ENCODE measurements at regions not wholly inside any gene's neighbourhood (a gene's known extent, or its start where the extent isn't known, plus 50 kb on each side); places are given as distances from the start of the nearest gene placed in this dataset.
"Not testable (repeated sequence)": the region's sequence is repeated elsewhere in the genome, so short reads cannot be mapped to it uniquely, and the experiment has no call there.

DNA sequence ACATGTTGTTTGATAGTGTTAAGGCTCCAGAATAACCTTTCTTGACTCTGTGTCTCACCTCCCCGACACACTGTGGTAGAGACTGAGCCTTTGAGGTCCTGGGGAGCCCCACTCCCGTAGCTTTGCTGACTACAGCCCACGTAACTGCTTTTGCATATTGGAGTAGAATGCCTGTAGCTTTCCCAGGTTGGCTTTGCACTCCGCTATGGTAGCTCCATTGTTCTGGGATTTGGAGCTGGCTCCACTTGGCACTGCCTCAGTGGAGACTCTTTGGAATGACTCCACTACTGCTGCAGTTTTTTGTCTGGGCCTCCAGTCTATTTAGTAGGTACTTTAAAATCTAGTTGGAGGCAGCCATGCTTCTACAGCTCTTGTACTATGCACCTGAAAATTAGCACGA, 56.2 kb upstream of the ANXA1 start:
- no peak for DNase-seq

DNA sequence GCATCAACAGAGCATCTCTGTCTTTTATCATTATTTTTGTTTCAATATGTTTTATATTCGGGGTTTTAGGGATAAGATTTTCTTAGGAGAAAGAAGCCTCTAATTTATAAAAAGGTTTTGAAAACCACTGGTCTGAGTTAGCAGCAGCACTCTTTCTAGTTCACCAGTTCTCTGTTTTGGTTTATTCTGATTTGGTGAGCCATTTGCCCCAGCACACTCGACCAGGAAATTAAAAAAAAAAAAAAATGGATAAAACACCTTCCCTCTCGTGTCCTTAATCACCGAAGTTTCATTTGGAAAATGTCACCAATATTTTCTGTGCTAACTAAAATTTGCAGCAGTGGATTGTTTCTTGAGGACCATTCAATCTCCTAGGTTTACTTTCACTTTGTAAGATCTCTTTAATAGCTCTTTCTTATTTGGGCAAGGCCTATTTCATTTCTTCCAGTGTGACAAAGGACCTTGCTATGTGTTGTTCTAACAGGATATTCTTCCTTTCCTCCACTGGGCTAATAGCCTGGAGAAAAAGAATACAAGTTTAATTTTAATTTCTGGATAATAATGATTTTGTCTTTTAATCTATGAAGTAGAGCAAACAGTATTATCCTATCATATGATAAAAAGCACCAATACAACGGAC, 57.8 kb upstream of the ANXA1 start:
- no peak for DNase-seq

DNA sequence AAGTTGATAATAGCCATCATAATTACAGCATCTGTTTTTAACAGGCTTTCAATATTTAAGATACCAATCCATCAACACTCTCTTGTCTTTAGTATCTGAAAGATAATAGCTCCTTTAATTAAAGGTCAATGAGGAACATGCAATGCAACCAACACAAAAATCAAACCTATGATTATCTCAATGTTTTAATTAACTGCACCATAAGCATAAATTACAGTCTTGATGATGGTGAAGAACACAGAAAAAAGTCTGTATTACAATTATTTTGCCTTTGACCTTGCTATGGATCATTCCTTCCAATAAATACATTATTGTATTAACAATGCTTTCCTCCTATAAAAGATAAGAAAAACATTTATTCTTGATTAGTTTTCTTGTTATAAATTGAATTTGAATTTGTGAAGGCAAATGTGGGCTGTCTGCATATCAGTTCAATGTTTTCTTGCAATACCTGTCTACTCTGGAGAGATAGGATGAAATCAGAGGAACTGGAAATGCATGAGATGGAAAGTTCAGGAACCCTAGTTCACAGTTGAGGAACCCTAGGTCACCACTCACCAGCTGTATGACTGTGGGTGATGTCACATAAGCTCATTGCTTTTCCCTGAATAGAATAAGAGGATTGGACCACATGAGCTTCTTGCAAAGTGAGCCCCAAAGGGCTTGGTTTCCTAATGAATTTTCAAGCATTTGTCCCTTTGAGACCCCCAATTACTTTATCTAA, 58.5 kb upstream of the ANXA1 start:
- DNase-seq = no peak

DNA sequence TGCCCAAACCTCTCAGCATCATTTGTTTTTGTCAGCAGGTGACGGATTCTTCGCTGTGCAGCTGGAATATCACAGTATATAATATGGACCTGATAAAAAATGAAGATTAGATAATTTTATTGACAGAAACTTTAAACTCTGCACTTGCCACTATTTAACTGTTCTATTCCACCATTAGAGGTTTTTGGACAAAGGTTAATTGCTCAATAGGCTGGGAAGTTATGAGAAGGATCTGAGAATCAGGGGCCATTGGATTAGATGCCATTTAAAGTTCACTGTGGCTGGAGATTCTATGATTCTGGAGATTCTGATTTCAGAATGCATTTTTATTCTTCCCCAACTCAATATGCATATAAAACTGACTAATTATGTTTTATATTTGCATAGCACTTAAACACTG, 59.8 kb upstream of the ANXA1 start:
- DNase-seq = no peak

DNA sequence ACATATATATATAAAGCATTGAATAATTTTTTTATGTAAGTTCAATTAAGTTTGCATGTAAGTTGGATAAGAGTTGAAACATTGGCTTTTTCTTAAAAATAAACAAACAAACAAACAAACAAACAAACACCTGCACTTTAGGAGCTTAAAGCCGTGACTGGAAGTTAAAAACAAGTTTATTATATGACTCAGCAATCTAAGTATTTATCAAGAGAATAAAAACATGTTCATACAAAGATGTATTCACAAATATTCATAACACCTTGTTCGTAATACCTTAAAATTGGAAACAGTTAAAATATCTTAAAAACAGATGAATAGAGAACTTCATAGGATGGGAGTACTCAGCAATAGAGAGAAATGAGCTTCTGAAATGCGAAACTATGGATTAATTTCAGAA, 61.5 kb upstream of the ANXA1 start:
- no peak for DNase-seq

DNA sequence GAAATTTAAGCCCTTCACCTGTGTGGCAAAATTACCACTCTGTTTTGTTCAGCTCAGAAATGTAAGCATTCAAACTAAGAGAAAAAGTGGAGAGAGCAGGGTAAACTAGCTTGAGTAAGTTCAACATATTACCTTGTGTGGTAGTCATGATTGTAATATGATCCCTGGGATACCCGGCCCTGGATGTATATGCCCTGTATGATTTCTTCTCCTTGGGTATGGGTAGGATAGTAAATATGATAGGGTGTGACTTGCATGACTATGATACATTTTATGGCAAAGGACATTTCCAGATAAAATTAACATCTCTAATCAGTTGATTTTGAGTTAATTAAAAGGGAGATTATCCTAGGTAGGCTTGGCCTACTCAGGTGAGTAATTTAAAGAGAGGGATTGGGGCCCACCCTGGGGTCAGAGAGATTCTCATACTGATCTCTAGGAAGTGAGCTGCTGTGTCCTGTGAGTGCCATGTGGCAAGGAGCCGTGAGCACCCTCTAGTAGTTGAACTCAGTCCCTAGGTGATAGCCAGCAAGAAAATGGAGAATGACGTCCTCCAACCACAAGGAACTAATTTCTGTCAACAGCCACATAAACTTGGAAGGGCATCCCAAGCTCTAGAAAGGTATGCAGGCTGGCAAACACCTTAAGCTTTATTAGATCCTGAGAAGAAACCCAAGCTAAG, 62.2 kb upstream of the ANXA1 start:
- no peak for DNase-seq

DNA sequence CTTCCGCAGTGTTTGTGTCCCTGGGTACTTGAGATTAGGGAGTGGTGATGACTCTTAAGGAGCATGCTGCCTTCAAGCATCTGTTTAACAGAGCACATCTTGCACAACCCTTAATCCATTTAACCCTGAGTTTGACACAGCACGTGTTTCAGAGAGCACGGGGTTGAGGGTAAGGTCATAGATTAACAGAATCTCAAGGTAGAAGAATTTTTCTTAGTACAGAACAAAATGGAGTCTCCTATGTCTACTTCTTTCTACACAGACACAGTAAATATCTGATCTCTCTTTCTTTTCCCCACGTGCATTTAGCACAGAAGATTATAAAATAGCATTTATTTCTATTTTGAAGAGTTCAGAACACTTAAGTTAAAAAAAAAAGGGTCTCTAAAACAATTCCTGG, 63.8 kb upstream of the ANXA1 start:
- not testable (repeated sequence) for DNase-seq

DNA sequence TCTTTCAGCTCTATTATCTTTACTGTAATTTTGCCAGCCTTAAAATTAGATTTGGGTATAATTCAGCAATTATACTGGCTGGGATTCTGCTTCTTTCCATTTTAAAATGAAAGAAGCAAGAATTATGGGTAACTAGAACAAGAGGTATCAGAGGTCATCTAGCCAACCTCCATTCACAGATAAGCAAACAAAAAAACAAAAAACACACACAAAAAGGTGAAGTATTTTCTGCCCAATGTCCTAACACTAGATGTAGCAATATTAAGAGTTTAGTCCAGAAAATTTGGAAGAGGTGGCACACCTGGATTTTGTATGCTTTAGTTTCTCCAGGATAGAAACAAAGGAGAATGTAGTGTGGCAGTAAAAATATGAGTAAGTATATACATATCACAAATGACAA, 68.1 kb upstream of the ANXA1 start:
- DNase-seq = no peak

DNA sequence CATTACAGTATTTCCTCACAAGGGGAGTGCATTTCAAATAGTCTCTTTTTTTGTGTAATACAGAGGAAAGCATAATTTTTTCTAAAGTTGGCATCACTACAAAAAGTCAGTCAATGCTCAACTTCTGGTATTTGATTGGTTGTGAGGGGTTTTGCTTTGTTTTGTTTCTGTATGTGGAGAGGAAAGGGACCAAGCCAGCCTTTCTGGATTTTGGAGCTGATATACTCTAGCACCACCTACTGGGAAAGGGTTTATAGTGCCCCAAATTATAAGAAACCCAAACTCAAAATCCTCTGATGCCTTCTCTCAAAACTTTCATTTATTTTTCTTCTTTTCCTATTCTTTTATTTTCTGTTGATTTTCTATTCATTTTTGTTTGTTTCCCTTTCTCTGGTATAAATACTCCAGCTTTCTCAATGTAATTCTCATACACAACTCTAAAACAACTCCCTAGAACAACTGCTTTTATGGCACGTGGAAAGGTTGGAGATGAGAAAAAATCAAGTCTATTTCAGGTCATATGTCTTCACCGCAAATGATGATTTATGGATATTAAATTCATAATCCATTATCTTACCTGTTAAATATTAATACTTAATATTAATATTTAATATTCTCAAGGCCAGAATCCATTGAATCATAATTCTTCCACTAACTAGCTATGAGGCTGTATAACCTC, 69.5 kb upstream of the ANXA1 start:
- DNase-seq = no peak

DNA sequence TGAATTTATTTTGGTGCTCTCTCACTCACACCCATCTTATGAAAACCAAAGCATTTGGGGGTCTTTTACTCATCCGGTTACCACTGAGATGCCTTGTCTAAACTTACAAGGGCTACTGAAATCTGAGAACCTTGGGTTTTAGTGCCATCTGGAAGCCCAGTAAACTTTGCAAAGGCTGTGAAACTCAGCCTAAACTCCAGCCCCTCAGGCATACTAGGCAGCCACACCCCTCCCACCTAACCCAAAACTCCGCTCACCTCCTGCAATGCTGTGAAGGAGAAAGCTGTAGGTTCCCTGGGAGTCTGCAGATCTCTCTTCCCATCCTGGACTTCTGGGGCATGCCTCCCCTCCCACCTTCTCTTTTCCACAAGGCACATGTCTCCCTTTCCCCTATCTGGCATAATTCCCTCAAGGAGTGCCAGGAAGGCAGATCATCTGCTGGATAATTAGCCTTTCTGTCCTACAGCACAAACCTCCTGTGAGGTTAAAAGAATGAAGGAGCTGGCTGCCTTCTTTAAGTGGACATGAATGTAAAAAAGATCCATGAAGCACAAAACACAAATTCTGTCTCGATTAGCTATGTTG, 71.5 kb upstream of the ANXA1 start:
- no peak for DNase-seq

DNA sequence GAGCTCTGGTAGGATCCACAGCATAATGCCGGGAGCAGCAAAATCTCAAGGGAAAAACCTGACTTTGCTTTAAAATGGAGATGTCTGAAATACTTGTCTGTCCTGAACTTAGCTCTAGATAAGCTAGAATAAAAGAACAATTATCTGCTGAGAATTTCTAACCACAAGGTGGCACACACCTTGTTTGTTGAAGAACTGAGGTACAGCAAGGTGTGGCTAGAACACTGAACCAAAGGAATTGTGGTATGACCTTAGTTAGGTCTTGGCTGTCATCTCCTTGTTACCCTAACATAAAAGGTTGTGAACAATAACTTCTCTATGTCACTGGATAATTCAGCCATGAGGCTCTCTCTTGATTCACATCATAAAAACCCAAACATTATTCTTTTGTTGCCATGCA, 72.3 kb upstream of the ANXA1 start:
- DNase-seq = no peak

DNA sequence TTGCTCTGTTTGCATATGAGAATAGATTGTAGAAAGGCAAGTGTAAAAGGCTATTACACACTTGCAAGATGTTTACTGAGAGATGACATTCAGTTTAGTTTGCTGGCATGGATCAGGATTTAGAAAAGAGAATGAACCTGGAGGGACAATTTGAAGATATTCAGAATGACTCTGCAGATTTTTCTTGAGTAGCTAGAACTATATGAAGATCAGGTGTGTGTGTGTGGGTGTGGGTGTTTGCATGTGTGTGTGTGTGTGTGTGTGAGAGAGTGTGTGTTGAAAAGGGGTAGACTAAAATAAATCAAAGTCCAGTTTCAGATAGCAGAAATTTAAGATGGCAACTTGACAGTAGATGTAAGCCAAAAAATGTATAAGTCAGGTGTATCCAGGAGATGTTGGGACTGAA, 74.0 kb upstream of the ANXA1 start:
- DNase-seq = no peak

DNA sequence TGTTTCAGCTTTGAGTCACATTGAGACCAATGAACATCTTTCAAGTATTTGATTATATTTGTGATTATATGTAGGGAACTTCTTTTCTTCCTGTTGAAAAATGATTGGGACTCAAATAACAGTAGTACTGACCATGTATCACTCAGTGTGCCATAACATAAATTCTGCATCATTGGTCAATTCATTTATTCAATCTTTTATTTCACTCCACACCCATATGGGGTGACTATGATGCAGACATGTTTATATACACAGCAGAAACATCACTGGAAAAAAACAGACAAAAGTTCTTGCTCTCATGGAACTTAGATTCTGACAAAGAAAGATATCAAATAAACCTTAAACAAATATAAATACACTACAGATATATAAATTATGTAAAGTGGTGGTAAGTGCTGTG, 74.7 kb upstream of the ANXA1 start:
- DNase-seq = no peak

DNA sequence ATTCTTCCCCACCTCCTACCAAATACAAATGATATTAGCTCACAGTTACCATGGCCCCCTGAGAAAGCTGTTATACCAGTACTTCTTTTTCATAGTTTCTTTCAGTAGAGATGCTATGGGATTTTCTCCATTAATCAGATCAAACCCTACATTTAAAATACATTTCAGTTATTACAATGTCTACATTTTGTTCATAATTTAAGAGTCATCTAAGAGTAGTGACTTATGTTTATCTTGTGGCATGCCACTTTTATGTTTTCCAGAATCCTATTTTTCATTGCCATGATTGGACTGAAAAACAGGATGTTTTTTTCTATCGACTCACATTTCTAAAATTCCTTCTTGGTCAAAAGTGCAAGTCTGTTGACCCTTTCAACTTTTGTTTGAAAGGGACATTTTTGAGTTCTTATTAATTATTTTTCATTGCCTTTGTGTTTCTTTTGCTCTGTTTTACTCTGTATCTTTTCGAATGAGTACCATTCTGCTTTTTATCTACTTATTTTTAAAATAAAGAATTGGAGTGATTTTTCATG, 77.4 kb upstream of the ANXA1 start:
- DNase-seq = no peak

DNA sequence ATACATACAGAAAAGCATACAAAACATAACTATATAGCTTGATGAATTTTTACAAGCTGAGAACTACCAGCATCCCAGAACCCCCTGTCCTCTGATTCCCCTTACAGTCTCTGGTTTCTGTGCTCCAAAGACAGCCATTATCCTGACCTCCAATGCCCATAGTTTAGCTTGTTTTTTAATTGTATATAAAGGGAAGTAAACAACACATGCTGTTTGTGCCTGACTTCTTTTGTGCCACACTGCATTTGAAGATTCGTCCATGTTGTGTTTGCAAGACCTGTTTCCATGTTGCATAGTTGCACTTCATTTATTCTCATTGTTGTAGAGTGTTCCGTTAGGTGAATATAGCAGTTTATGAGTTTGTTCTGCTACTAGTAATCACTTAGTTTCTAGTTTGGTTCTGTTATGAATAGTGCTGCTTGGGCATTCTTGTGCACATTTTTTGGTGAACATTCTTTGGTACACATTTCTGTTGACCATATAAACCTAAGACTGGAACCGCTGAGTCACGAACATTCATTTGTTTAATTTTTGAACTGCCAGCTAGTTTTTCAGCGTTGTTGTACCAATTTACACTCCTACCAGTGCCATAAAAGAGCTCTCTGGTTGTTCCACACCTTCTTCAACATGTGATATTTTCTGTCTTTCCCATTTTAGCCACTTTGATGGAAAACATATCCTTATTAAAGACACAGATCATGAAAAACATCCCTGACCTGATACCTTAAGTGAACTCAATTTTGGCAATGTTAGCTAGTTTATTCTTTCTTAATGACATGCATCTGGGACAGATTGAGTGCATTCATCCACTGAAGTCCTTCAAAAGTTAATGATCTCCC, 78.1 kb upstream of the ANXA1 start:
- DNase-seq = no peak

DNA sequence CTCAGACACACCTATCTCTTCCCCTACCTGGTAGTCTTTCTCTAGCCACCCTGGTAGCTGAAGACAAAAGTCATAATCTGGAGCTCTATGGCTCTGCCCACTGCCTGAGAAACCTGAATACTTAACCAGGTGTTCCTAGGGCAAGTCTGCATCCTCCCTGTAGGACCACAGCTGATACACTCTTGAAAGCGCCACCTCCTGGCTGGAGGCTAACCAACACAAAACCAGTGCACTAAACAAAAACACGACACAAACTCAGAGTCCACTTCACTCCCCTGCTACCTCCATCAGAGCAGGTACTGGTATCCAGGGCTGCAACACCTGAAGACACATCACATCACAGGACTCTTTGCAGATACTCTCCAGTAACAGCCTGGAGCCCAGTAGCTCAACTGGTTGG, 84.6 kb upstream of the ANXA1 start:
- DNase-seq = no peak

DNA sequence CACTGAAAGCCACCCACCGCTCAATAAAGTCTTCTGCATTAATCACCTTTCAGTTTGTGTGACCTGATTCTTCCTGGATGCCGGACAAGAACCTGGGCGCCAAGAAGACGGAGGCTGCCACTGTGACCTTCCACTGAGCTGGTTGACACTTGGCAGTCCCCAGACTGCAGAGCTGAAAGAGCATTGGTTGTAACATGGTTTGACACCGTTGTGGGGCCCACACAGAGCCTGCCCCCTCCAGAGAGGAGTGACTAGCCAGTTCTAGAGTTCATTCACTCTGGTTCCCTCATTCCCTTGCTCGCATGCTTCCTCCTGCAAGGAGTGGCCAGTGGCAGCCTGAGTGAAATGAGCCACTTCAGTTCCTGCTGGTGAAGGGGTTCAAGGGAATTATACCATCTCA, 86.2 kb upstream of the ANXA1 start:
- DNase-seq = no peak

DNA sequence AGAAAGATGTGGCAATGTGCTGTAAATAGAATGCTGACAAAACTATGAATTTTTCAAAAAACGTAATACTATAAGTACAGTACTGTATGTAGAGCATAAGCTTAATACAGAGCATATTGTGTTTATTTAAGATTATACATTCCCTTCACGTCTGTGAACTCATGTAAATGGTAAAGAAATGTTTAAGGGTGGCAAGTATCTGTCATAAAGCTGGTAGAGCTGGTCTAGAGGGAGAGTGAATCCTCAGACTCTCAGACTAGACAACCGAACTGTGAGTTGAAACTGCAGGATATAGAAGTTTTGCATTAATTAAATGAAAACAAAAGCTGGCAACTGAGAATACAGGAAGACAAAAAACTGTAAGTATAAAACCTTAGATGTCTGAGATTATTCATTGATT, 87.3 kb upstream of the ANXA1 start:
- no peak for DNase-seq

DNA sequence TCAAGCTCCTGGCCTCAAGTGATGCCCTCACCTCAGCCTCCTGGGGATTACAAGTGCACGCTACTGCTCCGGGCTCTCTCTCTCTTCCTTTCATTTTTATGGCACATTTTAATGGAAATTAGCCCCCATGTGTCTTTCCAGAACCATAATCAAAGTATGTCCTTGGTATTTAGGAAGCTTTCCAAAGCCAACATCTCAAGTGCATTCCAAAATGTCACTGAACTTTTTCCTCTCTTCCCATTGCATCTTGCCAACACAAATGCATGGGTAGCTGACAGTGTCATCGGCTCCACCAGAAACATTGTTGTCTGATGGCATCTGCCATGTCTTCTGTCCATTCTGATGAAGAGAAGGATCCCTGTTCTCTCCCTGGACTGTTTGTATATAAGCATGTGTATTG, 90.5 kb upstream of the ANXA1 start:
- no peak for DNase-seq

DNA sequence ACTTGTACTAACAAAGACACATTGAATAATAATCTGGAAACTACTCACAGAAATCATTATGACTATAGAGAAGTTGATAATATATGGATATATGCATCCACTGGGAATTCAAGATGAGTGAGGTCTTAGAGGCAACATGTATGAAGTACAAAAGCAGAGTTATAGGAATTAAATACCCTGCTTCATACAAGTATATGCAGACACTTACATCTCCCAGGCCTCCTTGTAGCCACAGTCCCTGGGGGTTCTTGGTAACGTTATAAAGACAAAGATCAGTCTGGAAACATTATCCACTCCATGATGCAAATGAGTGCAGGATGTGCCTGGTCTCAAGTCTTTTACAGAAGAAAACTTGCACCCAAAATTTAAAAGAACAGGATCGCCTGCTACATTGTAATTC, 92.4 kb upstream of the ANXA1 start:
- no peak for DNase-seq

DNA sequence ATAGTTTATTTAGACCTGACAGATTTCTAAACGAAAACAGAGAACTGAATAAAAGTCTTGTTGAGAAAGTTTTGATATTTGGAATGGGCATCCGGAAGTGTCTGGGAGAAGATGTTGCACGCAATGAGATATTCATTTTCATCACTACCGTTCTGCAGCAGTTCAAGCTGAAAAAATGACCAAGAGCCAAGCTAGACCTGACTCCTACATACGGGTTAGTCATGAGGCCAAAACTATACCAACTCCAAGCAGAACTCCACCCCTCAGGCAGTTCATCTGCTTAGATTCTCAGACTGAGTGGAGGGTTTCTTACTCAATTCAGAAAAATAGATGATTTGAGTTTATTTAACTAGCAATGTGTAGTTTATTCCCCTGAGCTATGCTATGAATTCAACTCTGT, 95.4 kb upstream of the ANXA1 start:
- no peak for DNase-seq

DNA sequence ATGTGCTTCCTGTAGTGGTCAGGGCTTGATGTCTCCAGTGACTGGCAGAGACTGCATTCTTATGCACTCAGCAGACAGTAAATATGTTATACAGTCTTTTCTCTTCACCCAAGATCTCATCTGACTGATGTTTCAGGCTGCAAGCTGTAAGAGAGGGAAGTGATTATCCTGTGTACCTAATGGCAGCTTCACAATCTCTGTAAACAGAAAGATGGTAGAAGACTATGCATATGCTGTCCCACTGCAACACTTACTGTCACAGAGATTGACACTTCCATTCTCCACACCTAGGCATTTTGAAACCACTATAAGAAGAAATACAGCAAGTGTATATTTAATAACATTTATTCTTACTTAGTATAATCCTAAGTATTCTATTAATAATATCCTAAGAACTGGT, 97.6 kb upstream of the ANXA1 start:
- DNase-seq = no peak
